Suprapubic skin (tissue), 4 donors: ENCODE measurements at regions not wholly inside any gene's neighbourhood (a gene's known extent, or its start where the extent isn't known, plus 50 kb on each side); places are given as distances from the start of the nearest gene placed in this dataset.

Experiments used
- DNase-seq, 2 donors: peaks; one replicate each; pipeline ENCODE4 v3.0.0-alpha.2; 2019; ENCODE audit warnings: low spot score in 2 of 2
- H3K27ac ChIP-seq: fragments of 200-600 bp; sonication (generic); one replicate; pipeline ENCODE4 v1.5.1; 2019
- H3K27me3 ChIP-seq: fragments of 200-600 bp; sonication (generic); one replicate; pipeline ENCODE4 v1.5.1; 2019
- H3K36me3 ChIP-seq: fragments of 200-600 bp; sonication (generic); one replicate; pipeline ENCODE4 v1.5.1; 2019
- H3K4me1 ChIP-seq: fragments of 200-600 bp; sonication (generic); one replicate; pipeline ENCODE4 v1.5.1; 2019
- H3K4me3 ChIP-seq: fragments of 200-600 bp; sonication (generic); one replicate; pipeline ENCODE4 v1.5.1; 2019; ENCODE audit warnings: mild to moderate bottlenecking
- H3K9me3 ChIP-seq: fragments of 200-600 bp; sonication (generic); one replicate; pipeline ENCODE4 v1.5.1; 2019
- EP300 ChIP-seq: sonication (generic); formaldehyde crosslinking; IDR thresholded peaks from one replicate; pipeline ENCODE4 v1.6.1; 2017; ENCODE audit warnings: antibody characterized with exemption
- POLR2A ChIP-seq, 2 donors: fragments of 450-650 bp; IDR thresholded peaks; one replicate each; pipeline ENCODE4 v1.6.1; 2017; ENCODE audit warnings: antibody characterized with exemption in 2 of 2, mild to moderate bottlenecking in 2 of 2, moderate library complexity in 2 of 2
- POLR2AphosphoS5 ChIP-seq, 3 donors: sonication (generic); formaldehyde crosslinking; IDR thresholded peaks; one replicate each; pipeline ENCODE4 v1.6.1; 2017; ENCODE audit warnings: antibody characterized with exemption in 3 of 3
- WGBS: methylation state at CpG from one replicate; pipeline ENCODE4 v1.1.5; 2018; 5-methylcytosine and 5-hydroxymethylcytosine counted together
- TF ChIP-seq, protein P1 (sequence below), 2 donors: fragments of 200-600 bp in 1 of 2; fragments of 450-650 bp in 1 of 2; sonication (generic) in 1 of 2; IDR thresholded peaks; one replicate each; pipeline ENCODE4 v1.5.1; 2016 to 2019; ENCODE audit warnings: antibody characterized with exemption in 2 of 2, mild to moderate bottlenecking in 1 of 2, moderate library complexity in 1 of 2

DNA sequence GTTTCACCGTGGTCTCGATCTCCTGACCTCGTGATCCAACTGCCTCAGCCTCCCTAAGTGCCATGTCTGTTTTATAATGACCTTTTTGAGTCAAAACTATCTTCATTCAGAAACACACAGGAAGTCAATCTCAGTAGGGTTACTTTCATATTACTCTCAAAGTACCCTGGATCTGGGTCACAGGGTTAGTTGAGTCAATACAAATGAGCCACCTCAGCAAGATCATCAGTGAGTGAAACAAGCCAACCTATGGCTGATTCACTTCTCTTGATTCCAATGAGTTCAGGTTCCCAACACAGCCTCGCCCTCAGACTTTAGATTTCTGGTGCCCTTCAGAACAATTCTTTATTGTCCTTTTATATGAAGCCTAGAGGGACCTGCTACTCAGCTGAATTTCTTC, 76.9 kb downstream of the ZC3H11B start:
- DNase-seq, result no peak
- Histone ChIP-seq H3K36me3 (no peaks in the 10 kb centered on the region), H3K4me3 (no peak overlapping the region), H3K27me3 (no peaks in the 10 kb centered on the region), H3K4me1 (peaks cover 8% of the 10 kb centered on the region), H3K9me3 (no peaks in the 10 kb centered on the region), H3K27ac (no peak overlapping the region)
- 94% methylated on average over 4 of the region's 4 CpGs for WGBS
- TF ChIP-seq POLR2A (IDR thresholded peaks at IDR 0.05) (no peak), POLR2AphosphoS5 (IDR thresholded peaks at IDR 0.05) (no peak), EP300 (no peak)
- TF ChIP-seq, protein P1, sequence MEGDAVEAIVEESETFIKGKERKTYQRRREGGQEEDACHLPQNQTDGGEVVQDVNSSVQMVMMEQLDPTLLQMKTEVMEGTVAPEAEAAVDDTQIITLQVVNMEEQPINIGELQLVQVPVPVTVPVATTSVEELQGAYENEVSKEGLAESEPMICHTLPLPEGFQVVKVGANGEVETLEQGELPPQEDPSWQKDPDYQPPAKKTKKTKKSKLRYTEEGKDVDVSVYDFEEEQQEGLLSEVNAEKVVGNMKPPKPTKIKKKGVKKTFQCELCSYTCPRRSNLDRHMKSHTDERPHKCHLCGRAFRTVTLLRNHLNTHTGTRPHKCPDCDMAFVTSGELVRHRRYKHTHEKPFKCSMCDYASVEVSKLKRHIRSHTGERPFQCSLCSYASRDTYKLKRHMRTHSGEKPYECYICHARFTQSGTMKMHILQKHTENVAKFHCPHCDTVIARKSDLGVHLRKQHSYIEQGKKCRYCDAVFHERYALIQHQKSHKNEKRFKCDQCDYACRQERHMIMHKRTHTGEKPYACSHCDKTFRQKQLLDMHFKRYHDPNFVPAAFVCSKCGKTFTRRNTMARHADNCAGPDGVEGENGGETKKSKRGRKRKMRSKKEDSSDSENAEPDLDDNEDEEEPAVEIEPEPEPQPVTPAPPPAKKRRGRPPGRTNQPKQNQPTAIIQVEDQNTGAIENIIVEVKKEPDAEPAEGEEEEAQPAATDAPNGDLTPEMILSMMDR (IDR thresholded peaks at IDR 0.05), result no peak

DNA sequence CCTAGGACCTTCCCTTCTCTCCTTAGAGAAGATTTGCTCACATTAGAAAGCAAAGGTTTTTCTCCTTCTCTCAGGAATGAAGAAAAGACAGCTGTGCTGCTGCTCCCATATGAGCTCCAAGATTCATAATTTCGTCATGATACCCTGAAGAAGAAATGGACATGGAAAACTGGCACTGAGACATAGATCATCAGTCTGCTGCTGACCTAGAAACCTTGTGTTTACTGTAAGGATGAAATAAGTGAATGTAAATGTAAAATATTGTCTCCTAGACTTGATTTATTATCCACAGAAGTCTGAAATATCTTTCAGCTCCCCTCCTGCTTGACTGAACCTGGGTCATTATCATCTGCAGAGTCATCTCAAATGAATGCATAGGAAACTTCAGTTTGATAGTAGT, 77.9 kb downstream of the ZC3H11B start:
- TF ChIP-seq POLR2AphosphoS5 (IDR thresholded peaks at IDR 0.05) (no peak), POLR2A (IDR thresholded peaks at IDR 0.05) (no peak), EP300 (no peak)
- TF ChIP-seq, protein P1 (IDR thresholded peaks at IDR 0.05), result no peak
- Histone ChIP-seq H3K36me3 (no peaks in the 10 kb centered on the region), H3K27ac (no peak overlapping the region), H3K4me1 (peaks cover 8% of the 10 kb centered on the region), H3K27me3 (no peaks in the 10 kb centered on the region), H3K4me3 (no peak overlapping the region), H3K9me3 (no peaks in the 10 kb centered on the region)
- 64% methylated on average over 1 of the region's 1 CpG for WGBS
- no peak for DNase-seq

GRCh38 chr1:219533280-219533679, 79.6 kb downstream of the ZC3H11B start:
- TF ChIP-seq EP300 (no peak), POLR2AphosphoS5 (IDR thresholded peaks at IDR 0.05) (peak in 2 of 3 donors; percentile 49)
- no peak overlapping the region for H3K27ac ChIP-seq
- no peak overlapping the region for H3K4me3 ChIP-seq
- no peaks in the 10 kb centered on the region for H3K36me3 ChIP-seq
- WGBS, result 31% methylated on average over 1 of the region's 1 CpG
- no peaks in the 10 kb centered on the region for H3K27me3 ChIP-seq
- peak; percentile 63 to 78 for DNase-seq
- H3K4me1 ChIP-seq, result peaks cover 8% of the 10 kb centered on the region
- no peaks in the 10 kb centered on the region for H3K9me3 ChIP-seq

DNA sequence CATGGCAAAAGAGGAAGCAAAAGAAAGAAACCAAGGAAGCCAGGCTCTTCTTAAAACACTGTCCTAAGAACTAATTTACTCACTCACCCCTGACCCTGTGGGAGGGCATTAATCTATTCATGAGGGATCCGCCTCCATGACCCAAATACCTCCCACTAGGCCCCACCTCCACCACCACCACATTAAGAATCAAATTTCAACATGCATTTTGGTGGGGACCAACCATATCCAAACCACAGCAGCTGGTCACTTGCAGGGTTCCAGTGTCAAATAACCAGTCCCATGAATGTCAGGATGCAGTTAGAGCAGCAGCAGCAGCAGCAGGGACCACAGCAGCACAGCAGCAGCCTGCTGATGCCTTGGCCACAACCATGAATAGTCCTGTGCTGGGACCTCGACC, 83.8 kb downstream of the ZC3H11B start:
- peaks cover 4% of the 10 kb centered on the region for H3K4me1 ChIP-seq
- no peaks in the 10 kb centered on the region for H3K36me3 ChIP-seq
- H3K9me3 ChIP-seq, result no peaks in the 10 kb centered on the region
- H3K27me3 ChIP-seq, result no peaks in the 10 kb centered on the region
- WGBS, result 80% methylated on average over 2 of the region's 2 CpGs
- H3K4me3 ChIP-seq, result no peak overlapping the region
- no peak for TF ChIP-seq POLR2AphosphoS5 (IDR thresholded peaks at IDR 0.05)
- DNase-seq, result no peak
- H3K27ac ChIP-seq, result no peak overlapping the region

- Histone ChIP-seq H3K9me3 (no peaks in the 10 kb centered on the region), H3K27ac (no peak overlapping the region), H3K27me3 (no peaks in the 10 kb centered on the region), H3K4me3 (no peak overlapping the region), H3K4me1 (peaks cover 1% of the 10 kb centered on the region), H3K36me3 (no peaks in the 10 kb centered on the region)
- TF ChIP-seq POLR2A (IDR thresholded peaks at IDR 0.05) (no peak), POLR2AphosphoS5 (IDR thresholded peaks at IDR 0.05) (no peak), EP300 (no peak)
- TF ChIP-seq, protein P1 (IDR thresholded peaks at IDR 0.05), result no peak
- 91% methylated on average over 3 of the region's 3 CpGs for WGBS
- DNase-seq, result no peak
Measured at GRCh38 chr1:219528633-219529032, 84.3 kb downstream of the ZC3H11B start.

DNA sequence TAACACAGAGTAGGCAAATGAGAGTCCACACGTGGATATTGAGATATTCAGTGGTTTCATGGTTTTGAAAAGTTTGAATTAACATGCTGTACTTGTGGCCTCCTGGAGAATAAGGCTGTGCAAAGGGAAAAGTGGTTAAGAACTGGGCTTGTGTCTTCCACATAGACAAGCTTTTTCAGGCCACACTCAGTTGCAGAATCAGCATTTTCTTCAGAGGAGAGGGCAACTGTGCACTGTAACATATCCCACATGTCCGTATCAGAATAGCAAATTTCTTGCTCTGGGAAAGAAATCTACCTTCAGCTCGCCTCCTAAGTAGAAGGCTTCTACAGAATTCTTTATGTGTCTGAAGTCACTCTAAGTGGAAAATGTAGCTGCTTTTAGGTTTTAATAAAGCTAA, 84.9 kb downstream of the ZC3H11B start:
- H3K27ac ChIP-seq, result no peak overlapping the region
- DNase-seq, result no peak
- no peak for TF ChIP-seq EP300
- TF ChIP-seq, protein P1 (IDR thresholded peaks at IDR 0.05), result no peak
- TF ChIP-seq POLR2AphosphoS5 (IDR thresholded peaks at IDR 0.05), result no peak
- no peak for TF ChIP-seq POLR2A (IDR thresholded peaks at IDR 0.05)
- WGBS, result 86% methylated on average over 3 of the region's 3 CpGs
- H3K27me3 ChIP-seq, result no peaks in the 10 kb centered on the region
- H3K4me1 ChIP-seq, result no peaks in the 10 kb centered on the region
- H3K36me3 ChIP-seq, result no peaks in the 10 kb centered on the region
- H3K4me3 ChIP-seq, result no peak overlapping the region
- no peaks in the 10 kb centered on the region for H3K9me3 ChIP-seq
